Fibroblast of lung (primary cell): ENCODE measurements at regions not wholly inside any gene's neighbourhood (a gene's known extent, or its start where the extent isn't known, plus 50 kb on each side); places are given as distances from the start of the nearest gene placed in this dataset.

Experiments used
- DNase-seq, 2 donors: peaks; one replicate each; pipeline versions ENCODE4 v3.0.0 to v3.0.0-alpha.2; 2010; ENCODE audit warnings: low read depth in 2 of 2
- H2AFZ ChIP-seq: 2 replicates; pipeline ENCODE4 v1.5.1; 2012; ENCODE audit warnings: low read length, control low read depth, inconsistent platforms
- H3K27ac ChIP-seq: 2 replicates; pipeline ENCODE4 v1.5.1; 2011; ENCODE audit warnings: low read length, control low read depth; ENCODE audit not compliant: insufficient read depth
- H3K27me3 ChIP-seq: 2 replicates; pipeline ENCODE4 v1.5.1; 2011; ENCODE audit warnings: mild to moderate bottlenecking, low read length; ENCODE audit not compliant: control insufficient read depth, insufficient read depth
- H3K36me3 ChIP-seq: 2 replicates; pipeline ENCODE4 v1.5.1; 2011; ENCODE audit warnings: low read length; ENCODE audit not compliant: control insufficient read depth, insufficient read depth
- H3K4me1 ChIP-seq: 2 replicates; pipeline ENCODE4 v1.5.1; 2011; ENCODE audit warnings: low read length; ENCODE audit not compliant: control insufficient read depth, insufficient read depth; ENCODE audit errors: extremely low read depth
- H3K4me2 ChIP-seq: 2 replicates; pipeline ENCODE4 v1.5.1; 2011; ENCODE audit warnings: low read length, control low read depth; ENCODE audit not compliant: insufficient read depth; ENCODE audit errors: extremely low read depth
- H3K4me3 ChIP-seq, 4 experiments: fragments of 200-600 bp in 1 of 4; sonication (generic) in 1 of 4; replicated peaks in 1 of 4; 2 replicates each; pipeline ENCODE4 v1.5.1; 2011 to 2016; ENCODE audit warnings: low read length in 4 of 4, low read depth in 3 of 4, mild to moderate bottlenecking in 3 of 4, control low read depth in 2 of 4, inconsistent platforms in 1 of 4, mixed read lengths in 1 of 4; ENCODE audit not compliant: insufficient read depth in 1 of 4; ENCODE audit errors: control extremely low read depth in 1 of 4
- H3K79me2 ChIP-seq: 2 replicates; pipeline ENCODE4 v1.5.1; 2012; ENCODE audit warnings: mild to moderate bottlenecking, low read length, inconsistent platforms; ENCODE audit not compliant: control insufficient read depth, insufficient read depth
- H3K9ac ChIP-seq: 2 replicates; pipeline ENCODE4 v1.5.1; 2011; ENCODE audit warnings: mild to moderate bottlenecking, low read length, control low read depth; ENCODE audit not compliant: insufficient read depth
- H3K9me3 ChIP-seq: 2 replicates; pipeline ENCODE4 v1.5.1; 2012; ENCODE audit warnings: low read depth, low read length; ENCODE audit not compliant: control insufficient read depth, insufficient read depth
- H4K20me1 ChIP-seq: 2 replicates; pipeline ENCODE4 v1.5.1; 2011; ENCODE audit warnings: low read length; ENCODE audit not compliant: control insufficient read depth, insufficient read depth; ENCODE audit errors: extremely low read depth
- EZH2 ChIP-seq: IDR thresholded peaks from 2 replicates; pipeline ENCODE4 v1.5.1; 2012; ENCODE audit warnings: low read length, control low read depth, mild to moderate bottlenecking; ENCODE audit errors: missing control alignments
- TF ChIP-seq, protein P1 (sequence below), 2 donors: IDR thresholded peaks in 1 of 2; conservative IDR thresholded peaks in 1 of 2; 1 replicate in 1 of 2; 2 replicates in 1 of 2; pipeline ENCODE4 v1.5.1; 2011 to 2012; ENCODE audit warnings: low read length in 2 of 2, control low read depth in 1 of 2, inconsistent platforms in 1 of 2, low read depth in 1 of 2, mild to moderate bottlenecking in 1 of 2

DNA sequence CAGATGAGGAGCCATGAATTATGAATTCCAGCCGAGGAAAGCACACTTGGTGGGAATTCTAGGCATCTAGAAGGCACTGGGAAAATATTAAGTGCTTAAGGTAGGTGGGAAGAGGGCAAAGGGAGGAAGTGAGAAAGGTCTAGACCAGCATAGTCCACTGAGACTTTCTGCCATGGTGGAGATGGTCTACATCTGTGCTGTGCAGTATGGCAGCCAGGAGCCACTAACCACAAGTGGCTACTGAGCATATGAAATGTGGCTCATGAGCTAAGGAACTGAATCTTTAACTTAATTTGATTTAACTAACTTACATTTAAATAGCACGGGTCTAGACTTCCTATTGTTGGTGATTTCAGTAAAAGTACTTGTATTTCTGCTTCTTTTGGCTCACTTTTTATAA is 82.5 kb upstream of the SEM1 start:
- H3K9ac ChIP-seq: no peak overlapping the region
- H3K27me3 ChIP-seq: no peaks in the 10 kb centered on the region
- no peaks in the 10 kb centered on the region for H3K36me3 ChIP-seq
- H3K4me3 ChIP-seq: no peak overlapping the region
- no peaks in the 10 kb centered on the region for H3K9me3 ChIP-seq
- no peak overlapping the region for H2AFZ ChIP-seq
- no peak for TF ChIP-seq EZH2
- TF ChIP-seq, protein P1, sequence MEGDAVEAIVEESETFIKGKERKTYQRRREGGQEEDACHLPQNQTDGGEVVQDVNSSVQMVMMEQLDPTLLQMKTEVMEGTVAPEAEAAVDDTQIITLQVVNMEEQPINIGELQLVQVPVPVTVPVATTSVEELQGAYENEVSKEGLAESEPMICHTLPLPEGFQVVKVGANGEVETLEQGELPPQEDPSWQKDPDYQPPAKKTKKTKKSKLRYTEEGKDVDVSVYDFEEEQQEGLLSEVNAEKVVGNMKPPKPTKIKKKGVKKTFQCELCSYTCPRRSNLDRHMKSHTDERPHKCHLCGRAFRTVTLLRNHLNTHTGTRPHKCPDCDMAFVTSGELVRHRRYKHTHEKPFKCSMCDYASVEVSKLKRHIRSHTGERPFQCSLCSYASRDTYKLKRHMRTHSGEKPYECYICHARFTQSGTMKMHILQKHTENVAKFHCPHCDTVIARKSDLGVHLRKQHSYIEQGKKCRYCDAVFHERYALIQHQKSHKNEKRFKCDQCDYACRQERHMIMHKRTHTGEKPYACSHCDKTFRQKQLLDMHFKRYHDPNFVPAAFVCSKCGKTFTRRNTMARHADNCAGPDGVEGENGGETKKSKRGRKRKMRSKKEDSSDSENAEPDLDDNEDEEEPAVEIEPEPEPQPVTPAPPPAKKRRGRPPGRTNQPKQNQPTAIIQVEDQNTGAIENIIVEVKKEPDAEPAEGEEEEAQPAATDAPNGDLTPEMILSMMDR (conservative IDR thresholded peaks at IDR 0.05 in 1 of 2, IDR thresholded peaks at IDR 0.05 in 1 of 2; ENCODE audit: low read depth in 1 of 2, low read length in 2 of 2): no peak
- no peak for DNase-seq
- no peaks in the 10 kb centered on the region for H3K4me1 ChIP-seq
- no peak overlapping the region for H3K27ac ChIP-seq
- H3K4me2 ChIP-seq: no peak overlapping the region
- H4K20me1 ChIP-seq: no peaks in the 10 kb centered on the region
- no peaks in the 10 kb centered on the region for H3K79me2 ChIP-seq

DNA sequence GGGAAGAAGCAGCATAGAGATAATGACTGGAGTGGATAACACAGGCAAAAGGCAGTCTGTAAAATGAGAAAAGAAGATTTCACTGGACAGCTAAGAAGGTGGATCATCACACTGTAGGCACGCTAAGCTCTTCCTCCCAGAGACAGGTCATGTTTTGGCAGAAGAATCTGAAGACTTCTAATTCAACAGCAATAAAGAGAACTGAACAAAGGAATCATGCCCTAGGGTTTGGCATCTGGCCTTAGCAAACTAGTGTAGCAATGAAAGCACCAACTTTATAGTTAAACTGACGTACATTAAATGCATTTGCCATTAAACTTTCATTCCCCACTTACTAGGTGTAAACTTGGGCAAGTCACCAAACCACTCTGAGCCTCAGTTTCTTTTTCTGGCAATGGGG is 84.4 kb upstream of the SEM1 start:
- Histone ChIP-seq H3K9me3 (no peaks in the 10 kb centered on the region), H3K4me3 (no peak overlapping the region), H3K27me3 (no peaks in the 10 kb centered on the region), H4K20me1 (no peaks in the 10 kb centered on the region), H2AFZ (no peak overlapping the region), H3K36me3 (no peaks in the 10 kb centered on the region), H3K4me1 (no peaks in the 10 kb centered on the region), H3K79me2 (no peaks in the 10 kb centered on the region), H3K9ac (no peak overlapping the region), H3K4me2 (no peak overlapping the region), H3K27ac (no peak overlapping the region)
- TF ChIP-seq, protein P1 (conservative IDR thresholded peaks at IDR 0.05 in 1 of 2, IDR thresholded peaks at IDR 0.05 in 1 of 2; ENCODE audit: low read depth in 1 of 2, low read length in 2 of 2): no peak
- no peak for TF ChIP-seq EZH2
- DNase-seq: no peak

DNA sequence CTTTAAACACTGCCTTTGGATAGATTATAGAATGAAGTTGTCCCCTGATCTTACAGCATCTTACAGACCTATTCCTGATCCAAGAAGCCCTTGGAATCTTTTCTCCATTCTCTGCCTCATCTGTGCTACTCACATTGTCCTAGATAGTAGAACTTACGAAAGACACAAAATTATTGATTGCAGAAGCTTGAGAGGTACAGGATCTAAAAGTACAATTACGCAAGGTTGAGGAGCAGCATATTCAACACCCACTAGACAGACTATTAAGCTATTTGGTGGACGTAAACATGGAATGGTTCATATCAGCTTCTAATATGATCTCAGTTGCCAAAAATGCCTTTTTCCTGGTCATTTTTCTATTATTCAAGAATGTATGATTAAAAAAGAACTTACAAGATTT is 90.5 kb upstream of the SEM1 start:
- Histone ChIP-seq H4K20me1 (no peaks in the 10 kb centered on the region), H3K9me3 (no peaks in the 10 kb centered on the region), H3K4me3 (no peak overlapping the region), H3K4me2 (no peak overlapping the region), H3K79me2 (no peaks in the 10 kb centered on the region), H3K27ac (no peak overlapping the region), H2AFZ (no peak overlapping the region), H3K9ac (no peak overlapping the region), H3K4me1 (no peaks in the 10 kb centered on the region), H3K36me3 (no peaks in the 10 kb centered on the region), H3K27me3 (no peaks in the 10 kb centered on the region)
- no peak for TF ChIP-seq EZH2
- TF ChIP-seq, protein P1 (conservative IDR thresholded peaks at IDR 0.05 in 1 of 2, IDR thresholded peaks at IDR 0.05 in 1 of 2; ENCODE audit: low read depth in 1 of 2, low read length in 2 of 2): no peak
- no peak for DNase-seq
